HL-60 (cell line): ENCODE measurements at regions not wholly inside any gene's neighbourhood (a gene's known extent, or its start where the extent isn't known, plus 50 kb on each side); places are given as distances from the start of the nearest gene placed in this dataset.

ENCODE experiments used
- DNase-seq, 2 experiments: peaks; one replicate each; pipeline ENCODE4 v3.0.0-alpha.2; 2010 to 2020; ENCODE audit warnings: low read depth in 1 of 2, low spot score in 1 of 2
- H3K27ac ChIP-seq: fragments of 250-450 bp; sonication (Bioruptor Pico); replicated peaks from 2 replicates; pipeline ENCODE4 v1.5.1; 2020; ENCODE audit warnings: mild to moderate bottlenecking, moderate library complexity
- H3K27me3 ChIP-seq: fragments of 250-450 bp; sonication (Bioruptor Pico); 2 replicates; pipeline ENCODE4 v1.5.1; 2021; ENCODE audit warnings: mild to moderate bottlenecking, moderate library complexity; ENCODE audit not compliant: insufficient read depth, poor library complexity, severe bottlenecking
- H3K4me3 ChIP-seq: replicated peaks from 2 replicates; pipeline ENCODE4 v1.5.1; 2011; ENCODE audit warnings: mild to moderate bottlenecking, control low read depth, low read length; ENCODE audit not compliant: insufficient read depth
- POLR2AphosphoS5 ChIP-seq: IDR thresholded peaks from 2 replicates; pipeline ENCODE4 v1.6.1; 2012; ENCODE audit warnings: low read depth
- SPI1 ChIP-seq: IDR thresholded peaks from 2 replicates; pipeline ENCODE4 v1.6.1; 2012; ENCODE audit warnings: low read depth, mild to moderate bottlenecking, borderline replicate concordance
- TF ChIP-seq, protein P1 (sequence below): IDR thresholded peaks from one replicate; pipeline ENCODE4 v1.5.1; 2011; ENCODE audit warnings: low read length, control low read depth, inconsistent platforms; ENCODE audit not compliant: insufficient read depth
- TF ChIP-seq, protein P2 (sequence below): IDR thresholded peaks from 2 replicates; pipeline ENCODE4 v1.6.1; 2012; ENCODE audit warnings: low read depth; ENCODE audit not compliant: insufficient replicate concordance

DNA sequence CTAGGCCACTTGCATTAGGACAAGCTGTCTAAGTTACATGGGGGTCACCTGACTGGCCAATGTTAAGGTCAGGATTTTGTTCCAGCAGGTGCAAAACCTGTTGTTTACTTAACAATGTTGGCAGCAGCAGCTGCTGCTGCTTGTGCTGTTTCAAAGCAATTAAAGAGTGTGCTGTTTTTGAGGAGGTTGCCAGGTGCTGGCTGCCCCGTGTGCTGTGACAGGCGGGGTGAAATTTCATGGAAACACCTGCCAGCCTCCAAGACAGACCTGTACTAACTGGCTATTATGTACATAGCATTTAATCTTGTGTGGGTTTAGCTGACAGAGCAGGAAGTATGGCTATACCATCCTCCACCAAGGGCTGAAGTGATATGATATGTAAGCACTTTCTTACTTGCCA is 224.9 kb downstream of the ASXL3 start:
- DNase-seq = no peak
- no peak for TF ChIP-seq POLR2AphosphoS5
- TF ChIP-seq SPI1 = no peak
- TF ChIP-seq, protein P1, sequence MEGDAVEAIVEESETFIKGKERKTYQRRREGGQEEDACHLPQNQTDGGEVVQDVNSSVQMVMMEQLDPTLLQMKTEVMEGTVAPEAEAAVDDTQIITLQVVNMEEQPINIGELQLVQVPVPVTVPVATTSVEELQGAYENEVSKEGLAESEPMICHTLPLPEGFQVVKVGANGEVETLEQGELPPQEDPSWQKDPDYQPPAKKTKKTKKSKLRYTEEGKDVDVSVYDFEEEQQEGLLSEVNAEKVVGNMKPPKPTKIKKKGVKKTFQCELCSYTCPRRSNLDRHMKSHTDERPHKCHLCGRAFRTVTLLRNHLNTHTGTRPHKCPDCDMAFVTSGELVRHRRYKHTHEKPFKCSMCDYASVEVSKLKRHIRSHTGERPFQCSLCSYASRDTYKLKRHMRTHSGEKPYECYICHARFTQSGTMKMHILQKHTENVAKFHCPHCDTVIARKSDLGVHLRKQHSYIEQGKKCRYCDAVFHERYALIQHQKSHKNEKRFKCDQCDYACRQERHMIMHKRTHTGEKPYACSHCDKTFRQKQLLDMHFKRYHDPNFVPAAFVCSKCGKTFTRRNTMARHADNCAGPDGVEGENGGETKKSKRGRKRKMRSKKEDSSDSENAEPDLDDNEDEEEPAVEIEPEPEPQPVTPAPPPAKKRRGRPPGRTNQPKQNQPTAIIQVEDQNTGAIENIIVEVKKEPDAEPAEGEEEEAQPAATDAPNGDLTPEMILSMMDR = no peak
- TF ChIP-seq, protein P2, sequence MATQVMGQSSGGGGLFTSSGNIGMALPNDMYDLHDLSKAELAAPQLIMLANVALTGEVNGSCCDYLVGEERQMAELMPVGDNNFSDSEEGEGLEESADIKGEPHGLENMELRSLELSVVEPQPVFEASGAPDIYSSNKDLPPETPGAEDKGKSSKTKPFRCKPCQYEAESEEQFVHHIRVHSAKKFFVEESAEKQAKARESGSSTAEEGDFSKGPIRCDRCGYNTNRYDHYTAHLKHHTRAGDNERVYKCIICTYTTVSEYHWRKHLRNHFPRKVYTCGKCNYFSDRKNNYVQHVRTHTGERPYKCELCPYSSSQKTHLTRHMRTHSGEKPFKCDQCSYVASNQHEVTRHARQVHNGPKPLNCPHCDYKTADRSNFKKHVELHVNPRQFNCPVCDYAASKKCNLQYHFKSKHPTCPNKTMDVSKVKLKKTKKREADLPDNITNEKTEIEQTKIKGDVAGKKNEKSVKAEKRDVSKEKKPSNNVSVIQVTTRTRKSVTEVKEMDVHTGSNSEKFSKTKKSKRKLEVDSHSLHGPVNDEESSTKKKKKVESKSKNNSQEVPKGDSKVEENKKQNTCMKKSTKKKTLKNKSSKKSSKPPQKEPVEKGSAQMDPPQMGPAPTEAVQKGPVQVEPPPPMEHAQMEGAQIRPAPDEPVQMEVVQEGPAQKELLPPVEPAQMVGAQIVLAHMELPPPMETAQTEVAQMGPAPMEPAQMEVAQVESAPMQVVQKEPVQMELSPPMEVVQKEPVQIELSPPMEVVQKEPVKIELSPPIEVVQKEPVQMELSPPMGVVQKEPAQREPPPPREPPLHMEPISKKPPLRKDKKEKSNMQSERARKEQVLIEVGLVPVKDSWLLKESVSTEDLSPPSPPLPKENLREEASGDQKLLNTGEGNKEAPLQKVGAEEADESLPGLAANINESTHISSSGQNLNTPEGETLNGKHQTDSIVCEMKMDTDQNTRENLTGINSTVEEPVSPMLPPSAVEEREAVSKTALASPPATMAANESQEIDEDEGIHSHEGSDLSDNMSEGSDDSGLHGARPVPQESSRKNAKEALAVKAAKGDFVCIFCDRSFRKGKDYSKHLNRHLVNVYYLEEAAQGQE = no peak
- H3K27ac ChIP-seq = no peak overlapping the region

More for the DNA sequence above, 224.9 kb downstream of the ASXL3 start:
- H3K27me3 ChIP-seq = no peaks in the 10 kb centered on the region
- H3K4me3 ChIP-seq = no peak overlapping the region
